ENCODE measurements at regions not wholly inside any gene's neighbourhood (a gene's known extent, or its start where the extent isn't known, plus 50 kb on each side); places are given as distances from the start of the nearest gene placed in this dataset.

GRCh38 chr2:600542-601386, 76.4 kb downstream of the TMEM18 start:
- Mint-ChIP-seq H3K4me3 (no peak overlapping the region), H3K27me3 (ENCODE audit: insufficient read depth) (peaks cover 4% of the 10 kb centered on the region), H3K9me3 (peaks cover 23% of the 10 kb centered on the region), H3K4me1 (ENCODE audit: low read depth) (no peaks in the 10 kb centered on the region; the same call in 1 of the 2 replicates), H3K27ac (no peak overlapping the region), H3K36me3 (ENCODE audit: low read depth) (no peaks in the 10 kb centered on the region)
- no peak for DNase-seq
- no peak for TF ChIP-seq CTCF (IDR thresholded peaks at IDR 0.05)

GRCh38 chr2:599601-600000, 77.6 kb downstream of the TMEM18 start:
- Mint-ChIP-seq H3K27ac (no peak overlapping the region), H3K9me3 (peaks cover 23% of the 10 kb centered on the region), H3K4me3 (peak overlapping the region; percentile 35; the same call in 1 of the 2 replicates), H3K27me3 (ENCODE audit: insufficient read depth) (peaks cover 4% of the 10 kb centered on the region), H3K36me3 (ENCODE audit: low read depth) (no peaks in the 10 kb centered on the region), H3K4me1 (ENCODE audit: low read depth) (no peaks in the 10 kb centered on the region; the same call in 1 of the 2 replicates)
- TF ChIP-seq CTCF (IDR thresholded peaks at IDR 0.05): no peak
- DNase-seq: no peak

- H3K4me3 Mint-ChIP-seq: no peak overlapping the region; the same call in 1 of the 2 replicates
- TF ChIP-seq CTCF (IDR thresholded peaks at IDR 0.05): no peak
- H3K9me3 Mint-ChIP-seq: peaks cover 27% of the 10 kb centered on the region
- 0 out of 2 replicates have a peak, but pooled peaks cover 5% of the 10 kb centered on the region for H3K36me3 Mint-ChIP-seq (ENCODE audit: low read depth)
- no peaks in the 10 kb centered on the region; the same call in 1 of the 2 replicates for H3K4me1 Mint-ChIP-seq (ENCODE audit: low read depth)
- H3K27me3 Mint-ChIP-seq (ENCODE audit: insufficient read depth): peaks cover 4% of the 10 kb centered on the region
- DNase-seq: no peak
- no peak overlapping the region for H3K27ac Mint-ChIP-seq
Measured at GRCh38 chr2:598058-598802, 79.0 kb downstream of the TMEM18 start.

GRCh38 chr2:595831-596592, 81.2 kb downstream of the TMEM18 start:
- Mint-ChIP-seq H3K36me3 (ENCODE audit: low read depth) (0 out of 2 replicates have a peak, but pooled peaks cover 5% of the 10 kb centered on the region), H3K4me3 (no peak overlapping the region; the same call in 1 of the 2 replicates), H3K27ac (no peak overlapping the region), H3K27me3 (ENCODE audit: insufficient read depth) (peaks cover 4% of the 10 kb centered on the region), H3K9me3 (peaks cover 24% of the 10 kb centered on the region; the same call in 1 of the 2 replicates), H3K4me1 (ENCODE audit: low read depth) (no peaks in the 10 kb centered on the region; the same call in 1 of the 2 replicates)
- no peak for TF ChIP-seq CTCF (IDR thresholded peaks at IDR 0.05)
- DNase-seq: no peak

GRCh38 chr2:595141-595815, 81.9 kb downstream of the TMEM18 start:
- H3K9me3 Mint-ChIP-seq: peaks cover 23% of the 10 kb centered on the region; the same call in 1 of the 2 replicates
- DNase-seq: no peak
- no peak overlapping the region for H3K27ac Mint-ChIP-seq
- H3K4me3 Mint-ChIP-seq: no peak overlapping the region
- H3K27me3 Mint-ChIP-seq (ENCODE audit: insufficient read depth): peaks cover 4% of the 10 kb centered on the region
- TF ChIP-seq CTCF (IDR thresholded peaks at IDR 0.05): no peak
- 0 out of 2 replicates have a peak, but pooled peaks cover 5% of the 10 kb centered on the region for H3K36me3 Mint-ChIP-seq (ENCODE audit: low read depth)
- H3K4me1 Mint-ChIP-seq (ENCODE audit: low read depth): no peaks in the 10 kb centered on the region; the same call in 1 of the 2 replicates

All from HFFc6 (cell line).